B cell (primary cell): ENCODE measurements at regions not wholly inside any gene's neighbourhood (a gene's known extent, or its start where the extent isn't known, plus 50 kb on each side); places are given as distances from the start of the nearest gene placed in this dataset.

Experiments
- CTCF ChIP-seq: fragments of 200-600 bp; IDR thresholded peaks from one replicate; pipeline ENCODE4 v1.8.0; 2022; ENCODE audit warnings: antibody characterized with exemption, mild to moderate bottlenecking
- EZH2 ChIP-seq: IDR thresholded peaks from 2 replicates; pipeline ENCODE4 v1.6.1; 2012; ENCODE audit warnings: borderline replicate concordance, low read depth, mild to moderate bottlenecking, moderate library complexity, low read length; ENCODE audit not compliant: insufficient read depth, poor library complexity, severe bottlenecking

DNA sequence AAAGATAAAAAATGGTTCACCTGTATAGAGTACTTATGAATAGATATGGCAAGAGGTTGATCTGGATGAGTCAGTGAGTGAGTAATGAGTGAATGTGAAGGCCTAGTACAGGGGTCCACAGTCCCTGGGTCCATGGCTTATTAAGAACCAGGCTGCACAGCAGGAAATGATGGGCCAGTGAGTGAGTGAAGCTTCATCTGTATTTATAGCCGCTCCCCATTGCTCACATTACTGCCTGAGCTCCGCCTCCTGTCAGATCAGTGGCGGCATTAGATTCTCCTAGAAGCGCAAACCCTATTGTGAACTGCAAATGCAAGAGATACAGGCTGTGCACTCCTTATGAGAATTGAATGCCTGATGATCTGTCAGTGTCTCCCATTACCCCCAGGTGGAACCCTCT, 307.7 kb upstream of the ZNF608 start:
- TF ChIP-seq CTCF (no peak), EZH2 (no peak)
